DND-41 (cell line): ENCODE measurements at regions not wholly inside any gene's neighbourhood (a gene's known extent, or its start where the extent isn't known, plus 50 kb on each side); places are given as distances from the start of the nearest gene placed in this dataset.

Experiments used
- CTCF ChIP-seq: IDR thresholded peaks from 2 replicates; pipeline ENCODE4 v1.5.1; 2012; ENCODE audit warnings: borderline replicate concordance, low read length, moderate library complexity, mild to moderate bottlenecking; ENCODE audit not compliant: poor library complexity, severe bottlenecking; ENCODE audit errors: extremely low read depth
- EZH2 ChIP-seq: IDR thresholded peaks from 3 replicates; pipeline ENCODE4 v1.6.1; 2012; ENCODE audit warnings: borderline replicate concordance, low read depth, mild to moderate bottlenecking, moderate library complexity, low read length, inconsistent platforms; ENCODE audit not compliant: severe bottlenecking

GRCh38 chr12:93149229-93149628, 220.1 kb upstream of the EEA1 start:
- TF ChIP-seq EZH2, result no peak
- no peak for TF ChIP-seq CTCF
